NK-92 treated with Interleukin-12 subunit alpha and Interleukin-12 subunit beta, amount 100 ng/mL, for 24 hours (cell line): ENCODE measurements at regions not wholly inside any gene's neighbourhood (a gene's known extent, or its start where the extent isn't known, plus 50 kb on each side); places are given as distances from the start of the nearest gene placed in this dataset.

Source experiments
- DNase-seq: peaks from one replicate; lab custom pipeline; 2025; lab: John Stamatoyannopoulos, UW

- DNase-seq, result no peak
These were observed 203.9 kb upstream of the TANK start for GRCh38 chr2:160956243-160956802.

- DNase-seq, result no peak
These were observed 196.3 kb upstream of the TANK start for GRCh38 chr2:160963957-160964356.

GRCh38 chr2:160967523-160967922, 192.7 kb upstream of the TANK start:
- no peak for DNase-seq

- DNase-seq, result no peak
These were observed 192.0 kb upstream of the TANK start for GRCh38 chr2:160968183-160968582.

GRCh38 chr2:160970052-160970965, 189.9 kb upstream of the TANK start:
- no peak for DNase-seq

- no peak for DNase-seq
These were observed 186.2 kb upstream of the TANK start for GRCh38 chr2:160973991-160974390.

GRCh38 chr2:160974803-160975202, 185.4 kb upstream of the TANK start:
- no peak for DNase-seq

GRCh38 chr2:160976797-160977196, 183.4 kb upstream of the TANK start:
- no peak for DNase-seq

- DNase-seq, result no peak
These were observed 182.9 kb upstream of the TANK start for GRCh38 chr2:160977376-160977775.

- DNase-seq, result no peak
These were observed 182.4 kb upstream of the TANK start for GRCh38 chr2:160977854-160978253.

GRCh38 chr2:160984426-160985077, 175.7 kb upstream of the TANK start:
- no peak for DNase-seq

GRCh38 chr2:160989778-160990177, 170.4 kb upstream of the TANK start:
- no peak for DNase-seq

GRCh38 chr2:160993654-160994061, 166.6 kb upstream of the TANK start:
- no peak for DNase-seq

- peak; percentile 40 for DNase-seq
These were observed 165.9 kb upstream of the TANK start for GRCh38 chr2:160994141-160995002.

GRCh38 chr2:160996584-160996983, 163.6 kb upstream of the TANK start:
- no peak for DNase-seq

GRCh38 chr2:161004379-161004778, 155.8 kb upstream of the TANK start:
- DNase-seq, result no peak

GRCh38 chr2:161005170-161005569, 155.1 kb upstream of the TANK start:
- no peak for DNase-seq

GRCh38 chr2:161008311-161008710, 151.9 kb upstream of the TANK start:
- DNase-seq, result no peak

GRCh38 chr2:161010503-161011015, 149.7 kb upstream of the TANK start:
- no peak for DNase-seq

- no peak for DNase-seq
These were observed 142.3 kb upstream of the TANK start for GRCh38 chr2:161017780-161018470.

- DNase-seq, result no peak
These were observed 140.9 kb upstream of the TANK start for GRCh38 chr2:161019311-161019710.
